GM21381 (cell line): ENCODE measurements at regions not wholly inside any gene's neighbourhood (a gene's known extent, or its start where the extent isn't known, plus 50 kb on each side); places are given as distances from the start of the nearest gene placed in this dataset.

ENCODE experiments used
- ATAC-seq: cut with Tn5 transposase; IDR thresholded peaks from one replicate; pipeline ENCODE4 v1.9.1; 2021; ENCODE audit warnings: mild to moderate bottlenecking, moderate library complexity; ENCODE audit not compliant: unreplicated experiment

GRCh38 chr5:165527577-165527976 is 2022.2 kb downstream of the MAT2B start:
- no peak for ATAC-seq

GRCh38 chr5:165538065-165538464 is 2032.6 kb downstream of the MAT2B start:
- ATAC-seq, result no peak

GRCh38 chr5:165559645-165560044 is 2054.2 kb downstream of the MAT2B start:
- ATAC-seq, result no peak

GRCh38 chr5:165560648-165561047 is 2055.2 kb downstream of the MAT2B start:
- ATAC-seq, result no peak

GRCh38 chr5:165565911-165566310 is 2060.5 kb downstream of the MAT2B start:
- ATAC-seq, result no peak

GRCh38 chr5:165569551-165569950 is 2064.1 kb downstream of the MAT2B start:
- no peak for ATAC-seq

- no peak for ATAC-seq
Measured at GRCh38 chr5:165573445-165573844, 2068.0 kb downstream of the MAT2B start.

GRCh38 chr5:165574100-165574499 is 2068.7 kb downstream of the MAT2B start:
- ATAC-seq, result no peak

GRCh38 chr5:165576678-165577275 is 2071.4 kb downstream of the MAT2B start:
- ATAC-seq, result no peak

GRCh38 chr5:165579911-165580310 is 2074.5 kb downstream of the MAT2B start:
- ATAC-seq, result no peak

GRCh38 chr5:165594693-165595092 is 2089.3 kb downstream of the MAT2B start:
- no peak for ATAC-seq

- ATAC-seq, result no peak
Measured at GRCh38 chr5:165602529-165602928, 2097.1 kb downstream of the MAT2B start.

GRCh38 chr5:165607026-165607425 is 2101.6 kb downstream of the MAT2B start:
- no peak for ATAC-seq

- ATAC-seq, result no peak
Measured at GRCh38 chr5:165609871-165610270, 2104.5 kb downstream of the MAT2B start.

GRCh38 chr5:165616490-165617405 is 2111.3 kb downstream of the MAT2B start:
- no peak for ATAC-seq

- no peak for ATAC-seq
Measured at GRCh38 chr5:165617491-165617890, 2112.1 kb downstream of the MAT2B start.

GRCh38 chr5:165620394-165620793 is 2115.0 kb downstream of the MAT2B start:
- ATAC-seq, result no peak

GRCh38 chr5:165622864-165623536 is 2117.6 kb downstream of the MAT2B start:
- no peak for ATAC-seq

GRCh38 chr5:165624166-165624946 is 2118.9 kb downstream of the MAT2B start:
- no peak for ATAC-seq

GRCh38 chr5:165626161-165626560 is 2120.7 kb downstream of the MAT2B start:
- no peak for ATAC-seq
